SK-N-SH treated with all-trans-retinoic acid at 6 μM for 48 hours (cell line): ENCODE measurements at regions not wholly inside any gene's neighbourhood (a gene's known extent, or its start where the extent isn't known, plus 50 kb on each side); places are given as distances from the start of the nearest gene placed in this dataset.

ENCODE experiments used
- ATAC-seq: fragments of 200-7000 bp; cut with Tn5 transposase; 3 replicates; pipeline ENCODE4 v1.9.1; 2020; ENCODE audit warnings: mild to moderate bottlenecking, moderate library complexity
- ARNTL ChIP-seq: fragments of 450-650 bp; formaldehyde crosslinking; IDR thresholded peaks from 2 replicates; pipeline ENCODE4 v1.5.0; 2020; ENCODE audit warnings: low read depth, mild to moderate bottlenecking, moderate library complexity, borderline replicate concordance
- BACH2 ChIP-seq: fragments of 250-450 bp; sonication (Bioruptor Pico); IDR thresholded peaks from 2 replicates; pipeline ENCODE4 v1.9.0; 2021; ENCODE audit warnings: mild to moderate bottlenecking, borderline replicate concordance
- CSDC2 ChIP-seq: fragments of 250-450 bp; sonication (Bioruptor Pico); IDR thresholded peaks from 2 replicates; pipeline ENCODE4 v1.5.0; 2020; ENCODE audit warnings: mild to moderate bottlenecking, moderate library complexity
- ESRRG ChIP-seq: fragments of 250-450 bp; sonication (Bioruptor Pico); IDR thresholded peaks from 2 replicates; pipeline ENCODE4 v1.6.1; 2021; ENCODE audit warnings: mild to moderate bottlenecking
- GLIS3 ChIP-seq: fragments of 250-450 bp; sonication (Bioruptor Pico); IDR thresholded peaks from 2 replicates; pipeline ENCODE4 v1.5.0; 2020; ENCODE audit warnings: mild to moderate bottlenecking, moderate library complexity
- ISL1 ChIP-seq: fragments of 250-450 bp; sonication (Bioruptor Pico); IDR thresholded peaks from 2 replicates; pipeline ENCODE4 v2.1.2; 2022; ENCODE audit warnings: mild to moderate bottlenecking, moderate library complexity
- OSR1 ChIP-seq: fragments of 250-450 bp; sonication (Bioruptor Pico); IDR thresholded peaks from 2 replicates; pipeline ENCODE4 v1.8.0; 2022; ENCODE audit warnings: moderate library complexity, mild to moderate bottlenecking, inconsistent platforms
- PPARA ChIP-seq: fragments of 250-450 bp; sonication (Bioruptor Pico); IDR thresholded peaks from 2 replicates; pipeline ENCODE4 v1.5.0; 2020; ENCODE audit warnings: mild to moderate bottlenecking, borderline replicate concordance
- RARB ChIP-seq: fragments of 250-450 bp; sonication (Bioruptor Pico); IDR thresholded peaks from 2 replicates; pipeline ENCODE4 v1.8.0; 2021; ENCODE audit warnings: mild to moderate bottlenecking, moderate library complexity
- SNAI2 ChIP-seq: fragments of 250-450 bp; sonication (Bioruptor Pico); IDR thresholded peaks from 2 replicates; pipeline ENCODE4 v1.5.0; 2020; ENCODE audit warnings: mild to moderate bottlenecking, moderate library complexity
- TCF4 ChIP-seq: fragments of 250-450 bp; sonication (Bioruptor Pico); IDR thresholded peaks from 2 replicates; pipeline ENCODE4 v1.8.0; 2021; ENCODE audit warnings: mild to moderate bottlenecking, moderate library complexity, borderline replicate concordance
- ZC3H10 ChIP-seq: fragments of 250-450 bp; sonication (Bioruptor Pico); IDR thresholded peaks from 2 replicates; pipeline ENCODE4 v1.5.1; 2021; ENCODE audit warnings: mild to moderate bottlenecking, moderate library complexity
- ZFP3 ChIP-seq: fragments of 250-450 bp; sonication (Bioruptor Pico); IDR thresholded peaks from 2 replicates; pipeline ENCODE4 v1.5.0; 2020; ENCODE audit warnings: mild to moderate bottlenecking, moderate library complexity
- ZFP30 ChIP-seq: fragments of 450-650 bp; formaldehyde crosslinking; IDR thresholded peaks from 2 replicates; pipeline ENCODE4 v1.5.0; 2022; ENCODE audit warnings: mild to moderate bottlenecking, moderate library complexity
- ZNF70 ChIP-seq: fragments of 450-650 bp; formaldehyde crosslinking; IDR thresholded peaks from 2 replicates; pipeline ENCODE4 v1.5.0; 2020; ENCODE audit warnings: mild to moderate bottlenecking, moderate library complexity
- ZNF8 ChIP-seq: fragments of 450-650 bp; formaldehyde crosslinking; IDR thresholded peaks from 2 replicates; pipeline ENCODE4 v1.5.0; 2020; ENCODE audit warnings: mild to moderate bottlenecking, moderate library complexity
- TF ChIP-seq, protein P1 (sequence below): fragments of 250-450 bp; sonication (Bioruptor Pico); IDR thresholded peaks from 2 replicates; pipeline ENCODE4 v1.5.1; 2021; ENCODE audit warnings: mild to moderate bottlenecking, moderate library complexity
- TF ChIP-seq, protein P2 (sequence below): fragments of 250-450 bp; sonication (Bioruptor Pico); IDR thresholded peaks from 2 replicates; pipeline ENCODE4 v1.5.0; 2020; ENCODE audit warnings: mild to moderate bottlenecking, moderate library complexity
- TF ChIP-seq, protein P3 (sequence below): fragments of 250-450 bp; sonication (Bioruptor Pico); IDR thresholded peaks from 2 replicates; pipeline ENCODE4 v1.8.0; 2021; ENCODE audit warnings: low read depth, mild to moderate bottlenecking, moderate library complexity, borderline replicate concordance
- TF ChIP-seq, protein P4 (sequence below): fragments of 250-450 bp; sonication (Bioruptor Pico); IDR thresholded peaks from 2 replicates; pipeline ENCODE4 v1.8.0; 2020; ENCODE audit warnings: mild to moderate bottlenecking, moderate library complexity, borderline replicate concordance

DNA sequence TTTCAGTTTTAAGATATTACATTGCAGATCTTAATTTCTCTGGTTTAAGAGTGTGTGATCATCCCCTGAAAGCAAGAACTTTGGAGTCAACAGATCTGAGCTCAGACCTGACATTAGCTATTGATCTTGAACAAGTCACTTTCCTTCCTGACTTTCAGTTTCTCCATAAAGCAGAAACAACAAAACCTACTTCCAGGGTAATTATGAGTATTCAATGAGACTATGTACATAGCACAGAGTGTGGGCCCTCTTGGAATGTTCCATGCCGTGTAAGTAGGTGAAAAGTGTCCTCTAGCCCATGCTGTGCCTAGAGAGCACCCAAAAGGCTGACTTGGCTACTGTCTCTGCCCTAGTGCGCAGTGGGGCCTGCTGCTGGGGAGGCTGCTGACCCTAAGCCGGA, 188.0 kb upstream of the RPL34 start:
- TF ChIP-seq CSDC2 (CRISPR knock-in tag) (no peak), ZFP3 (CRISPR knock-in tag) (no peak), PPARA (CRISPR knock-in tag) (no peak), SNAI2 (CRISPR knock-in tag) (no peak)
- no peak for ATAC-seq

DNA sequence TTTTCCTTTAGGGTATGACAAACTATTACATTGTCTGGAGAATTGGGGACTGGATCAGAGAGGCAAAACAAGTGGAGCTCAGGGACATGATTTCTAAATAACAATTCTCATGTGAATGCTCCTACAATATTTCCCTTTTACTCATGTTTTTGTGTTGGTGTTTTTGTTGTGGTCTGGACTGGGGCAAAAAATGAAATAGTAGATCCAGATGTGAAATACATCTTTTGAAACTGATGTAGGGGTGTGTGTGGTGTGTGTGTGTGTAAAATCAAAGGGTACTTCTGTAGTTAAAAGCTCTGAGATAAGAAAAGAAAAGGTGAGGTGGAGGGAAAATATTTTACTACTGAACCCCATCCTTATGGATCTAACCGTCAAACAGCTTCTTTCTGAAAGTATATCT, 188.4 kb upstream of the RPL34 start:
- no peak for ATAC-seq
- TF ChIP-seq ZNF8 (CRISPR knock-in tag): no peak
- no peak for TF ChIP-seq GLIS3 (CRISPR knock-in tag)
- TF ChIP-seq, protein P1, sequence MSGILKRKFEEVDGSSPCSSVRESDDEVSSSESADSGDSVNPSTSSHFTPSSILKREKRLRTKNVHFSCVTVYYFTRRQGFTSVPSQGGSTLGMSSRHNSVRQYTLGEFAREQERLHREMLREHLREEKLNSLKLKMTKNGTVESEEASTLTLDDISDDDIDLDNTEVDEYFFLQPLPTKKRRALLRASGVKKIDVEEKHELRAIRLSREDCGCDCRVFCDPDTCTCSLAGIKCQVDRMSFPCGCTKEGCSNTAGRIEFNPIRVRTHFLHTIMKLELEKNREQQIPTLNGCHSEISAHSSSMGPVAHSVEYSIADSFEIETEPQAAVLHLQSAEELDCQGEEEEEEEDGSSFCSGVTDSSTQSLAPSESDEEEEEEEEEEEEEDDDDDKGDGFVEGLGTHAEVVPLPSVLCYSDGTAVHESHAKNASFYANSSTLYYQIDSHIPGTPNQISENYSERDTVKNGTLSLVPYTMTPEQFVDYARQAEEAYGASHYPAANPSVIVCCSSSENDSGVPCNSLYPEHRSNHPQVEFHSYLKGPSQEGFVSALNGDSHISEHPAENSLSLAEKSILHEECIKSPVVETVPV (CRISPR knock-in tag): no peak
- TF ChIP-seq RARB (CRISPR knock-in tag): no peak
- no peak for TF ChIP-seq ZNF70
- TF ChIP-seq TCF4 (CRISPR knock-in tag): no peak
- TF ChIP-seq, protein P2, sequence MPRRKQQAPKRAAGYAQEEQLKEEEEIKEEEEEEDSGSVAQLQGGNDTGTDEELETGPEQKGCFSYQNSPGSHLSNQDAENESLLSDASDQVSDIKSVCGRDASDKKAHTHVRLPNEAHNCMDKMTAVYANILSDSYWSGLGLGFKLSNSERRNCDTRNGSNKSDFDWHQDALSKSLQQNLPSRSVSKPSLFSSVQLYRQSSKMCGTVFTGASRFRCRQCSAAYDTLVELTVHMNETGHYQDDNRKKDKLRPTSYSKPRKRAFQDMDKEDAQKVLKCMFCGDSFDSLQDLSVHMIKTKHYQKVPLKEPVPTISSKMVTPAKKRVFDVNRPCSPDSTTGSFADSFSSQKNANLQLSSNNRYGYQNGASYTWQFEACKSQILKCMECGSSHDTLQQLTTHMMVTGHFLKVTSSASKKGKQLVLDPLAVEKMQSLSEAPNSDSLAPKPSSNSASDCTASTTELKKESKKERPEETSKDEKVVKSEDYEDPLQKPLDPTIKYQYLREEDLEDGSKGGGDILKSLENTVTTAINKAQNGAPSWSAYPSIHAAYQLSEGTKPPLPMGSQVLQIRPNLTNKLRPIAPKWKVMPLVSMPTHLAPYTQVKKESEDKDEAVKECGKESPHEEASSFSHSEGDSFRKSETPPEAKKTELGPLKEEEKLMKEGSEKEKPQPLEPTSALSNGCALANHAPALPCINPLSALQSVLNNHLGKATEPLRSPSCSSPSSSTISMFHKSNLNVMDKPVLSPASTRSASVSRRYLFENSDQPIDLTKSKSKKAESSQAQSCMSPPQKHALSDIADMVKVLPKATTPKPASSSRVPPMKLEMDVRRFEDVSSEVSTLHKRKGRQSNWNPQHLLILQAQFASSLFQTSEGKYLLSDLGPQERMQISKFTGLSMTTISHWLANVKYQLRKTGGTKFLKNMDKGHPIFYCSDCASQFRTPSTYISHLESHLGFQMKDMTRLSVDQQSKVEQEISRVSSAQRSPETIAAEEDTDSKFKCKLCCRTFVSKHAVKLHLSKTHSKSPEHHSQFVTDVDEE (CRISPR knock-in tag): no peak
- TF ChIP-seq SNAI2 (CRISPR knock-in tag): no peak
- TF ChIP-seq, protein P3, sequence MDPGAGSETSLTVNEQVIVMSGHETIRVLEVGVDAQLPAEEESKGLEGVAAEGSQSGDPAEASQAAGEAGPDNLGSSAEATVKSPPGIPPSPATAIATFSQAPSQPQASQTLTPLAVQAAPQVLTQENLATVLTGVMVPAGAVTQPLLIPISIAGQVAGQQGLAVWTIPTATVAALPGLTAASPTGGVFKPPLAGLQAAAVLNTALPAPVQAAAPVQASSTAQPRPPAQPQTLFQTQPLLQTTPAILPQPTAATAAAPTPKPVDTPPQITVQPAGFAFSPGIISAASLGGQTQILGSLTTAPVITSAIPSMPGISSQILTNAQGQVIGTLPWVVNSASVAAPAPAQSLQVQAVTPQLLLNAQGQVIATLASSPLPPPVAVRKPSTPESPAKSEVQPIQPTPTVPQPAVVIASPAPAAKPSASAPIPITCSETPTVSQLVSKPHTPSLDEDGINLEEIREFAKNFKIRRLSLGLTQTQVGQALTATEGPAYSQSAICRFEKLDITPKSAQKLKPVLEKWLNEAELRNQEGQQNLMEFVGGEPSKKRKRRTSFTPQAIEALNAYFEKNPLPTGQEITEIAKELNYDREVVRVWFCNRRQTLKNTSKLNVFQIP (CRISPR knock-in tag): no peak
- no peak for TF ChIP-seq OSR1 (CRISPR knock-in tag)
- no peak for TF ChIP-seq PPARA (CRISPR knock-in tag)
- TF ChIP-seq ESRRG (CRISPR knock-in tag): no peak
- no peak for TF ChIP-seq ARNTL (CRISPR knock-in tag)
- TF ChIP-seq, protein P4, sequence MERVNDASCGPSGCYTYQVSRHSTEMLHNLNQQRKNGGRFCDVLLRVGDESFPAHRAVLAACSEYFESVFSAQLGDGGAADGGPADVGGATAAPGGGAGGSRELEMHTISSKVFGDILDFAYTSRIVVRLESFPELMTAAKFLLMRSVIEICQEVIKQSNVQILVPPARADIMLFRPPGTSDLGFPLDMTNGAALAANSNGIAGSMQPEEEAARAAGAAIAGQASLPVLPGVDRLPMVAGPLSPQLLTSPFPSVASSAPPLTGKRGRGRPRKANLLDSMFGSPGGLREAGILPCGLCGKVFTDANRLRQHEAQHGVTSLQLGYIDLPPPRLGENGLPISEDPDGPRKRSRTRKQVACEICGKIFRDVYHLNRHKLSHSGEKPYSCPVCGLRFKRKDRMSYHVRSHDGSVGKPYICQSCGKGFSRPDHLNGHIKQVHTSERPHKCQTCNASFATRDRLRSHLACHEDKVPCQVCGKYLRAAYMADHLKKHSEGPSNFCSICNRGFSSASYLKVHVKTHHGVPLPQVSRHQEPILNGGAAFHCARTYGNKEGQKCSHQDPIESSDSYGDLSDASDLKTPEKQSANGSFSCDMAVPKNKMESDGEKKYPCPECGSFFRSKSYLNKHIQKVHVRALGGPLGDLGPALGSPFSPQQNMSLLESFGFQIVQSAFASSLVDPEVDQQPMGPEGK (CRISPR knock-in tag): no peak
- no peak for TF ChIP-seq ZFP30 (CRISPR knock-in tag)
- no peak for TF ChIP-seq ISL1 (CRISPR knock-in tag)

DNA sequence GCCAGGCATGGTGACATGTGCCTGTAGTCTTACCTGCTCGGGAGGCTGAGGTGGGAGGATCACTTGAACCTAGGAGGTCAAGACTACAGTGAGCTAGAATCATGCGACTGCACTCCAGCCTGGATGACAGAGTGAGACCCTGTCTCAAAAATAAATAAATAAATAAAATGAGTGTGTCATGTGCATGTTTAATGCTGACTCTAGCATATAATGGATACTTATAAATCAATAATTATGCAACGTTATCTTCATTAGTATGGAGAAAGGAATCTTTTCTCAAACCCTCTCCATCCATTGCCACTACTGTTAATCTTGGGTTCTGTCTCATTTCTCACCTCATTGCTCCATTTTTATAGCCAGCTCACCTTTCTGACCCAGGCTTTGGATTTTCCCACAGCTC, 189.5 kb upstream of the RPL34 start:
- no peak for ATAC-seq
- TF ChIP-seq ZC3H10: no peak
- TF ChIP-seq BACH2 (CRISPR knock-in tag): no peak
- no peak for TF ChIP-seq OSR1 (CRISPR knock-in tag)
- TF ChIP-seq, all 23 proteins: peak for 0

DNA sequence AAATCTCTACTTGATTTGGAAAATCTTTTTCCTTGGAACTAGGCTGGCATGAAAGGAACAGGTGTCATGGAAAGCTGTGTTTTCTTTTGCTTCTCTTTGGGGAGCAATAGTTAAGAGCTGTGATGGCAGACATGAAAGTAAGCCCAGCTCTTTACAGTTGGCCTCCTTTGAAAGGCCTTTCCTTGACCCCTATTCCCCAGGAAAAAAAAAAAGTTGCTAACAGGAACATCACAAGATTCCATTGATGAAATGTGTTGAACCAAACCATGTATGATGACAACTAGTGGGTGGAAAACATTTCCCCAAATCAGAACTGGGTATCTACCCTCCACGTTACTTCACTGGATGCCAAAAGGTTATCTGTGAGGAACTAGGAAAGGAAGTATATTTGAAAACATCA, 190.7 kb upstream of the RPL34 start:
- ATAC-seq: no peak
- TF ChIP-seq, protein P4 (CRISPR knock-in tag): no peak
